ENCODE measurements at regions not wholly inside any gene's neighbourhood (a gene's known extent, or its start where the extent isn't known, plus 50 kb on each side); places are given as distances from the start of the nearest gene placed in this dataset.
"Not testable (repeated sequence)": the region's sequence is repeated elsewhere in the genome, so short reads cannot be mapped to it uniquely, and the experiment has no call there.

- DNase-seq (ENCODE audit: low read depth in 2 of 2) = not testable (repeated sequence)
Observed at GRCh38 chr4:102397056-102397455, 51.8 kb upstream of the SLC39A8 start.

- DNase-seq (ENCODE audit: low read depth in 2 of 2) = no peak
Observed at GRCh38 chr4:102399021-102399420, 53.7 kb upstream of the SLC39A8 start.

DNA sequence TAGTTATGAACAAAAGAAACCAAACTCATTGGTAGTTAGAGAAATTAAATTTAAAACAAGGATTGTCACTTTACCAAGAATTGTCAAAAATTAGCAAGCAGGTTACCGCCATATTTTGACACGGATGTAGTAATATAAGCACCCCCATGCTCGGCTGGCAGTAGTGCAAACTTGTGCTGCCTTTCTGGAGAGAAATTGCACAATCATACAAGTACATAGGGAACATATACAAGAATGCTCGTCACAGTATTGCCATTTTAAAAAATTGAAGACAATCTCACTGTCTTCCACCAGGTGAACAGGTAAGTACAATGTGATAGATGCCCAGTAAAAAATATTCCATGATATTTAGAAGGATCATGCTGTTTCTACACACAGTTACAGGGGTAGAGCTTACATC is 55.6 kb upstream of the SLC39A8 start:
- DNase-seq (ENCODE audit: low read depth in 2 of 2) = no peak

- no peak for DNase-seq (ENCODE audit: low read depth in 2 of 2)
Observed at GRCh38 chr4:102402223-102402622, 56.9 kb upstream of the SLC39A8 start.

DNA sequence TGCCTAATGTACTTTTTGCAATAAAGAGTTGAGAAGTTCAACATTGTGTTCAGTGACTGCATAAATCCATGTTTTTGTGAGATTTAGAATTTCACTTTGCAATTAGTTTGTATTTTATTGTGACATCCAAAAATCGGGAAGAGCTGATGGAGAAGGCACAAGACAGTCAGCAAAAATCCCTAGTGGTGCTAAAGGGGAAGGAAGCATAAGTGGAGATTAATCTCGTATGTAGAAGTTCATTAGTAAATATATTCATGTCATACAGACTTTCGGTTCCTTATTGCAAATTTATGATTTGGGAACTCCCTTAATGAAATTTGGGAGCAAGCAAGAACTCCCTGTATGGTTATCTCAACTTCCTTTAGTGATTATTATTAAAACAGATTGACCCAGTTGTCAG is 57.8 kb upstream of the SLC39A8 start:
- no peak for DNase-seq (ENCODE audit: low read depth in 2 of 2)

- no peak for DNase-seq (ENCODE audit: low read depth in 2 of 2)
Observed at GRCh38 chr4:102404431-102404969, 59.2 kb upstream of the SLC39A8 start.

DNA sequence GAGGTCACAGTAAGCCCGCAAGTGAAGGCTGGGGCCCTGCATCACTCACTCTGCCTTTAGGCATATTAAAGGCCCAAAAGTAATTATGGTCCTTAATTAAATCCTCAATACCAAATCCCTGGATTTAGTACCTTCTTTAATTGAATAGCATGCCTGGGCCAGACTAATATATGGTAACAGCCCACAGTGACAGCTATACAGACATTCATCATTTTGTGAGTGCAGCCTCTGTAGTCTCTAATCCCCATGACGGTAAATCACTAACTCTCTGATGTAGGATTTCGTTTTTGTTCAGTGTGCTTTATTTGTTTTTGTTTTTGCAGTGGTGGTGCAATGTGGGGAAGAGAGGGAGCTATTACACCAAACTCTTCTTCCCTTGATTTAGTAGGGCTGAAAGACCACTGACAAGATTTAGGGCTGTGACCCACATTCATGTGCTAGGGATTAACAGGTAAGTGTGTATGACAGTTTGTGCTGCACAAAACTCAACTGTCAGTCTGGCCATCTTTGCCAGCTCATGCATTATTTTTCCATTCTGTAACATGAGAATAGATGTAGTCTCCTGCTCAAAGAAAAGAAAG is 60.6 kb upstream of the SLC39A8 start:
- DNase-seq (ENCODE audit: low read depth in 2 of 2) = no peak

GRCh38 chr4:102410884-102411283 is 65.6 kb upstream of the SLC39A8 start:
- DNase-seq (ENCODE audit: low read depth in 2 of 2) = not testable (repeated sequence)

DNA sequence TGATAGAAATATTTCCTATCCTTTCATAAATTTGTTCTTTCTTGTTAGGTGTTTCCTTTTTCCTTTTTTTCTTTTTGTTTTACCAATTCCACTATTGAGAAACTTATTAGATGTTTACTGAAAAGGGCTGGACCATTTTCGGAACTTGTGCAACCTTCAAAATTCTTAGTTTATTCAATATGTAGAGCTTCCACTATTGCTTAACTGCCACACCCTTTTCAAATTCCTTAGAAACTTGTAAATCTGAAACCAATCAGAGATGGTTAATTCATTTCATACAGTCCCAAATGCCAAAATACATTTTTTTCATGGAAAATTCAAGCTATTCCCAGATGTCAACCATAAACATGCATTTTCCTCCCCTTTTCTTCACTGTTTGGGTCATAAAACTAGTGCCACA is 66.1 kb upstream of the SLC39A8 start:
- DNase-seq (ENCODE audit: low read depth in 2 of 2) = no peak

DNA sequence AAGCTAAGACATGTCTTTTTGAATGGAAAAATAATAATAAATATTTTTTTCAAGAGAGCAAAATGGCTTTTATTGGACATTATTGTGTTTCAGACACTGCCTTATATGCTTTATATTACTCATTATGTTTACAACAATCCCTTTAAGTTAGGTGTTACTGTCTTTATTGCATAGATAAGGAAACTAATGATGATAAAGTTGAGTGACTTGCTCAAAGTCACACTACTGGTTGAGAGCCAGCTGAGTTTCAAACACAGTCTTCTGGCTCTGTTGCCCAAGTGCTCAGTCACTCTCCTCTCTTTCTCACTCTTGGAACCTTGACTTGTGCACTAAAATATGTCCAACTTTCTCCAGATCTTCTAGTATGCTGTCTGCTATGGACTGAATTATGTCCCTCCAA is 71.5 kb upstream of the SLC39A8 start:
- no peak for DNase-seq (ENCODE audit: low read depth in 2 of 2)

GRCh38 chr4:102420563-102421398 is 75.5 kb upstream of the SLC39A8 start:
- DNase-seq (ENCODE audit: low read depth in 2 of 2) = peak in 1 of 2 experiments; percentile 2

- no peak for DNase-seq (ENCODE audit: low read depth in 2 of 2)
Observed at GRCh38 chr4:102422843-102423242, 77.6 kb upstream of the SLC39A8 start.

- DNase-seq (ENCODE audit: low read depth in 2 of 2) = no peak
Observed at GRCh38 chr4:102423375-102423774, 77.8 kb upstream of the NFKB1 start.

- DNase-seq (ENCODE audit: low read depth in 2 of 2) = no peak
Observed at GRCh38 chr4:102427371-102427998, 73.7 kb upstream of the NFKB1 start.

GRCh38 chr4:102428122-102428521 is 73.0 kb upstream of the NFKB1 start:
- no peak for DNase-seq (ENCODE audit: low read depth in 2 of 2)

DNA sequence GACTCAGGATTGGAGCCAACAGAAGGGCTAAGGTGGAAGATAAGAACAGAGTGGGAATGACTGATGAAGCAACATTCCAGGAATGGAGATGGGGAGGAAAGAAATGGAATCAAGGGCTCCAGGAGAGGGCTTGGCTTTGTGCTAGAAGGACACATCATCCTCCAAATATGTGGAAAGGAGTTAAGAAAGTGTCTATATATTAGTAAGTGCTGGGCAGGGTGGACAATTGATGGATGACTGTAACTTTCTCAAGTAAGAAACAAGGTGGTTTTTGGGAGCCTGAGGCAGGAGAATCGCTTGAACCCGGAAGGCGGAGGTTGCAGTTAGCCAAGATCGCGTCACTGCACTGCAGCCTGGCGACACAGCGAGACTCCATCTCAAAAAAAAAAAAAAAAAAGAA is 71.6 kb upstream of the NFKB1 start:
- DNase-seq (ENCODE audit: low read depth in 2 of 2) = peak; percentile 55 to 61

GRCh38 chr4:102430461-102430910 is 70.7 kb upstream of the NFKB1 start:
- no peak for DNase-seq (ENCODE audit: low read depth in 2 of 2)

DNA sequence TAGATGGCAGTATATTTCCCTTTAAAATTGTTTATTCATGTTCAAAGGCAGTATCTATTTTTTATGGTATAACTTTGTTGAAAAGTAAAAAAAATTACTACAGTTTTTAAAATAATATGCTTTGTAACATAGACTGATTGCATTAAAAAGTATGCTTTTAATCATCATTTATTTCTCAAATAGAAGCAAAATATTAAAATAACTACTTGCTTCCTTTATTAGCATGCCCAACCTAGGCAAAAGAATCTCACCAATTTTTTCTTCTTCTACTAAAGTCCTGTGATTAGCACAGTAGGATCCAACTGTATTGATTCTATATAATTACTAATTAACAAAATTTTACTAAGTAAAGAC is 69.6 kb upstream of the NFKB1 start:
- DNase-seq (ENCODE audit: low read depth in 2 of 2) = no peak

DNA sequence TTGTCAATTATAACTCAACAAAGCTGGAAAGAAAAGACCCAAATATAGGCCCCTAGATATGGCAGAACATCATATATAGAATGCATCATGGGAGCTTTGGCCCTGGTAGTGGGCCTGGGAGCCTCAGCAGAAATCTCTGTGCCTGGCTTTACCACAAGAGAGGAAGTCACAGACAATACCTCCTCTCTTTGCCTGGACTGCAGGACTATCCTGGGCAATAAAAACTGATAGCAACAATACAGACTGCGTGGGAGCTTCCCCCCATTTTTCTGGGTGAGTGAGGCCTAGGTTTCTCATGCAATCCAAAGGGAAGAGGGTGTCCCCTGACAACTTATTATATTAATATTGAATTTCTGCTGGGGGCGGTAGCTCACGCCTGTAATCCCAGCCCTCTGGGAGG is 64.0 kb upstream of the NFKB1 start:
- DNase-seq (ENCODE audit: low read depth in 2 of 2) = no peak

DNA sequence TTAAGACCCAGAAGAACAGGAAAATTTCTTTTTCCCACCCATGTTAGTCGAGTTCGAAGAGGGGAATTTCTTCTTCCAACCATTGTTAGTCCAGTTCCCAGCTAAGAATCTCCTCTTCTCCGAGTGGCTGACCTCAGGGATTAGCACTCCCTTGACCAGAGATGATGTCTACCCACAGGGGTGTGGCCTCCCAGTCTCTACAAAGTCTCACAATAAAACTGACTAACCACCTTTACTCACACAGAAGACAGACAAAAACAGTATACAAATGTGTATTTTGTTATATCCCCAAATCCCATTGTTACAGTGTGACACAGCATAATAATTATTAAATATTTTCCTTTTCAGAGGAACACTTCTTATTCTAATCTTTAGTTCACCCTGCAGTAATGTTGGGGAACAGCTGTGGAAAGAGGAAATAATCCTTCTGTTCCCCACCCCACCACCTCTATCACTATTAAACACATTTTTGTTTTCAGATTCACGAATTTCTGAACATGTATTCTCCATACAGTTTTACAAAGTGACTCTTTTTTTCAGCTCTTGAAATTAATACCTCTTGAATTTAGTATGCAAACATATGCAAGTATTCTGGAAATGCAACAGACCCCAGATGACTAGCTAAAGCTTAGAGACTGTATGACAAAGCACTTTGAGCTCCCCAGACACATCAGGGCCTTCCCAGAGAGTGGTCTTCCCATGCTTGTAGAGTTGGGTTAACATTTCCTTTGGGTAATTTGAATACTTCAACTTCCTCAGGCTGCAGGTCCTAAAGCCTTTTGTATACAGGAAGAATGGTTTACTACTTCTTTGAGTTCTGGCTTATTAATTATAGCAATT is 62.5 kb upstream of the NFKB1 start:
- DNase-seq (ENCODE audit: low read depth in 2 of 2) = peak; percentile 22 to 25

DNA sequence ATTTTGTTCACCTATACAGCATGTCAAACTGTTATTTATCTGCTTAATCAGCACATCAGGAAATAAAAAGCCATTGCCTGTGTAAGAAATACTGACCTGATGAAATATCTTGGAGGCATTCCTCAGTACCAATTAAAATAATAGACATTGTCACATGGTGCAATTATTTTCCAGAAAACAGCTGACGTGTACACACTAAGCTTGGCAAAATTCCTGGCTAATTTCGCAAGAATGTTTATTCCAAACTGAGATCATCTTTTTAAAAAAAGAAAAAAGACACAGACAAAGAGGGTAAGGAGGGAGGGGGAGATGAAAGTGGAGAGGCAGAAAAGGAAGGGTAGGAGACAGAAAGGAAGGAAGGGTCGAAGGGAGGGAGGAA is 61.9 kb upstream of the NFKB1 start:
- DNase-seq (ENCODE audit: low read depth in 2 of 2) = peak; percentile 89 to 92

DNA sequence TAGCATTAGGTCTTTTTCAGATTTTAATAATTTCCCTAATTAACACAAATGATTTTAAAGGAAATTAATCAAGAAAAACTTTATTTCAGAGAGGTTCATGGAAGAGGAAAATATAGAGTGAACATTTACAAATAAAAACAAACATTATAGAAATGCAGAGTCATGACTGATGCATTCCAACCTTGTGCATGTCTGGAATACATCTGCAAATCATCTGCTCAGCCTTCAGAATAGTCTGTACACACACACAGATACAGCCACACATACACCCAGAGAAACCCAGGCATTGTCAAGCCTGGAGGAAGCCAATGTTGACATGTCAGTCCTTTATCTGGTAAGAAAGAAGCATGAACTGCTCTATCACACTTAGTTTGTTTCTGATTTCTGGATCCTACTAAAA is 61.3 kb upstream of the NFKB1 start:
- DNase-seq (ENCODE audit: low read depth in 2 of 2) = peak; percentile 64 to 68
